BJ (cell line): ENCODE measurements at regions not wholly inside any gene's neighbourhood (a gene's known extent, or its start where the extent isn't known, plus 50 kb on each side); places are given as distances from the start of the nearest gene placed in this dataset.
"Not testable (repeated sequence)": the region's sequence is repeated elsewhere in the genome, so short reads cannot be mapped to it uniquely, and the experiment has no call there.

Experiments used
- CTCF ChIA-PET: fragments of 350-600 bp; formaldehyde crosslinking; extraction: SDS; loops from one replicate; lab custom pipeline; 2021; ENCODE audit warnings: antibody characterized with exemption, inconsistent platforms; lab: Yijun Ruan, JAX
- POLR2A ChIA-PET: fragments of 300-600 bp; sonication (Branson Sonifier 250); formaldehyde crosslinking; extraction: SDS; loops from one replicate; lab custom pipeline; 2021; ENCODE audit warnings: antibody characterized with exemption; lab: Charles Lee
- DNase-seq: peaks from one replicate; pipeline ENCODE4 v3.0.0-alpha.2; 2011; ENCODE audit warnings: low read depth
- H3K27me3 ChIP-seq: 2 replicates; pipeline ENCODE4 v1.6.0; 2011; ENCODE audit warnings: low read length; ENCODE audit not compliant: control insufficient read depth, insufficient read depth
- H3K36me3 ChIP-seq: 2 replicates; pipeline ENCODE4 v1.5.1; 2011; ENCODE audit warnings: low read length; ENCODE audit not compliant: control insufficient read depth, insufficient read depth
- H3K4me3 ChIP-seq: 2 replicates; pipeline ENCODE4 v1.5.1; 2011; ENCODE audit warnings: low read depth, mild to moderate bottlenecking, control low read depth, low read length
- CTCF ChIP-seq: IDR thresholded peaks from 2 replicates; pipeline ENCODE4 v1.5.1; 2011; ENCODE audit warnings: low read depth, mild to moderate bottlenecking, control low read depth, inconsistent platforms, low read length, moderate library complexity; ENCODE audit not compliant: insufficient read depth

- no peak for TF ChIP-seq CTCF
- Histone ChIP-seq H3K27me3 (no peaks in the 10 kb centered on the region), H3K36me3 (no peaks in the 10 kb centered on the region), H3K4me3 (no peak overlapping the region)
- no peak for DNase-seq
- POLR2A ChIA-PET, result no interaction called here
- CTCF ChIA-PET, result interaction anchor here (0.9 to 1.4 kb wide), 2 partner anchors 10 to 210 kb away, joined by 3 to 4 read pairs; no protein-coding TSS in a partner anchor
Observed at GRCh38 chr2:8346706-8347430, 335.0 kb upstream of the ID2 start.

- DNase-seq, H3K27me3 ChIP-seq, POLR2A ChIA-PET, H3K4me3 ChIP-seq, CTCF ChIA-PET, H3K36me3 ChIP-seq: not testable (repeated sequence)
Observed at GRCh38 chr2:8348911-8349310, 332.9 kb upstream of the ID2 start.

GRCh38 chr2:8352296-8352695 lies 329.6 kb upstream of the ID2 start:
- no peak overlapping the region for H3K4me3 ChIP-seq
- H3K36me3 ChIP-seq, result no peaks in the 10 kb centered on the region
- no peak for DNase-seq
- ChIA-PET CTCF (interaction anchor here (0.6 kb wide), 1 partner anchor 11 kb away, joined by 4 read pairs; no protein-coding TSS in a partner anchor), POLR2A (no interaction called here)
- no peak for TF ChIP-seq CTCF
- no peaks in the 10 kb centered on the region for H3K27me3 ChIP-seq

GRCh38 chr2:8352989-8353388 lies 328.9 kb upstream of the ID2 start:
- Histone ChIP-seq H3K4me3 (no peak overlapping the region), H3K36me3 (no peaks in the 10 kb centered on the region), H3K27me3 (no peaks in the 10 kb centered on the region)
- ChIA-PET CTCF (interaction anchor here (0.6 kb wide), 1 partner anchor 11 kb away, joined by 4 read pairs; no protein-coding TSS in a partner anchor), POLR2A (no interaction called here)
- DNase-seq, result no peak
- TF ChIP-seq CTCF, result no peak

- Histone ChIP-seq H3K27me3 (no peaks in the 10 kb centered on the region), H3K4me3 (no peak overlapping the region), H3K36me3 (no peaks in the 10 kb centered on the region)
- TF ChIP-seq CTCF, result no peak
- ChIA-PET POLR2A (no interaction called here), CTCF (no interaction called here)
- no peak for DNase-seq
Observed at GRCh38 chr2:8355102-8355859, 326.6 kb upstream of the ID2 start.
